ENCODE measurements at regions not wholly inside any gene's neighbourhood (a gene's known extent, or its start where the extent isn't known, plus 50 kb on each side); places are given as distances from the start of the nearest gene placed in this dataset.

DNA sequence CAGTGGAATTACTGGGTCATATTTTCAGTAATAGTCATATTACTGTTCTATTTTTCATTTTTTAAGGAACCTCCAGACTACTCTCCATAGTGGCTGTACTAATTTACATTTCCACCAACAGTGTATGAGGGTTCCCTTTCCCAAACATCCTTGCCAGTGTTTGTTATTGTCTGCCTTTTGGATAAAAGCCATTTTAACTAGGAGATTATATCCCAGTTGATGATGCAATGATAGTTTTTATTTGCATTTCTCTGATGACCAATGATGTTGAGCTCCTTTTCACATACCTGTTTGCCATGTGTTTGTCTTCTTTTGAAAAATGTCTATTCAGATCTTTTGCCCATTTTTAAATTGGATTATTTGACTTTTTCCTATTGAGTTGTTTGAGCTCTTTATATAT is 410.8 kb downstream of the TTLL7 start (continued):
- TF ChIP-seq, protein P1, sequence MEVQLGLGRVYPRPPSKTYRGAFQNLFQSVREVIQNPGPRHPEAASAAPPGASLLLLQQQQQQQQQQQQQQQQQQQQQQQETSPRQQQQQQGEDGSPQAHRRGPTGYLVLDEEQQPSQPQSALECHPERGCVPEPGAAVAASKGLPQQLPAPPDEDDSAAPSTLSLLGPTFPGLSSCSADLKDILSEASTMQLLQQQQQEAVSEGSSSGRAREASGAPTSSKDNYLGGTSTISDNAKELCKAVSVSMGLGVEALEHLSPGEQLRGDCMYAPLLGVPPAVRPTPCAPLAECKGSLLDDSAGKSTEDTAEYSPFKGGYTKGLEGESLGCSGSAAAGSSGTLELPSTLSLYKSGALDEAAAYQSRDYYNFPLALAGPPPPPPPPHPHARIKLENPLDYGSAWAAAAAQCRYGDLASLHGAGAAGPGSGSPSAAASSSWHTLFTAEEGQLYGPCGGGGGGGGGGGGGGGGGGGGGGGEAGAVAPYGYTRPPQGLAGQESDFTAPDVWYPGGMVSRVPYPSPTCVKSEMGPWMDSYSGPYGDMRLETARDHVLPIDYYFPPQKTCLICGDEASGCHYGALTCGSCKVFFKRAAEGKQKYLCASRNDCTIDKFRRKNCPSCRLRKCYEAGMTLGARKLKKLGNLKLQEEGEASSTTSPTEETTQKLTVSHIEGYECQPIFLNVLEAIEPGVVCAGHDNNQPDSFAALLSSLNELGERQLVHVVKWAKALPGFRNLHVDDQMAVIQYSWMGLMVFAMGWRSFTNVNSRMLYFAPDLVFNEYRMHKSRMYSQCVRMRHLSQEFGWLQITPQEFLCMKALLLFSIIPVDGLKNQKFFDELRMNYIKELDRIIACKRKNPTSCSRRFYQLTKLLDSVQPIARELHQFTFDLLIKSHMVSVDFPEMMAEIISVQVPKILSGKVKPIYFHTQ (CRISPR knock-in tag; IDR thresholded peaks at IDR 0.05): no peak
- TF ChIP-seq, protein P2, sequence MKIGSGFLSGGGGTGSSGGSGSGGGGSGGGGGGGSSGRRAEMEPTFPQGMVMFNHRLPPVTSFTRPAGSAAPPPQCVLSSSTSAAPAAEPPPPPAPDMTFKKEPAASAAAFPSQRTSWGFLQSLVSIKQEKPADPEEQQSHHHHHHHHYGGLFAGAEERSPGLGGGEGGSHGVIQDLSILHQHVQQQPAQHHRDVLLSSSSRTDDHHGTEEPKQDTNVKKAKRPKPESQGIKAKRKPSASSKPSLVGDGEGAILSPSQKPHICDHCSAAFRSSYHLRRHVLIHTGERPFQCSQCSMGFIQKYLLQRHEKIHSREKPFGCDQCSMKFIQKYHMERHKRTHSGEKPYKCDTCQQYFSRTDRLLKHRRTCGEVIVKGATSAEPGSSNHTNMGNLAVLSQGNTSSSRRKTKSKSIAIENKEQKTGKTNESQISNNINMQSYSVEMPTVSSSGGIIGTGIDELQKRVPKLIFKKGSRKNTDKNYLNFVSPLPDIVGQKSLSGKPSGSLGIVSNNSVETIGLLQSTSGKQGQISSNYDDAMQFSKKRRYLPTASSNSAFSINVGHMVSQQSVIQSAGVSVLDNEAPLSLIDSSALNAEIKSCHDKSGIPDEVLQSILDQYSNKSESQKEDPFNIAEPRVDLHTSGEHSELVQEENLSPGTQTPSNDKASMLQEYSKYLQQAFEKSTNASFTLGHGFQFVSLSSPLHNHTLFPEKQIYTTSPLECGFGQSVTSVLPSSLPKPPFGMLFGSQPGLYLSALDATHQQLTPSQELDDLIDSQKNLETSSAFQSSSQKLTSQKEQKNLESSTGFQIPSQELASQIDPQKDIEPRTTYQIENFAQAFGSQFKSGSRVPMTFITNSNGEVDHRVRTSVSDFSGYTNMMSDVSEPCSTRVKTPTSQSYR (CRISPR knock-in tag; IDR thresholded peaks at IDR 0.05): no peak
- no peak for TF ChIP-seq IRF1 (CRISPR knock-in tag; IDR thresholded peaks at IDR 0.05)
- TF ChIP-seq, protein P3, sequence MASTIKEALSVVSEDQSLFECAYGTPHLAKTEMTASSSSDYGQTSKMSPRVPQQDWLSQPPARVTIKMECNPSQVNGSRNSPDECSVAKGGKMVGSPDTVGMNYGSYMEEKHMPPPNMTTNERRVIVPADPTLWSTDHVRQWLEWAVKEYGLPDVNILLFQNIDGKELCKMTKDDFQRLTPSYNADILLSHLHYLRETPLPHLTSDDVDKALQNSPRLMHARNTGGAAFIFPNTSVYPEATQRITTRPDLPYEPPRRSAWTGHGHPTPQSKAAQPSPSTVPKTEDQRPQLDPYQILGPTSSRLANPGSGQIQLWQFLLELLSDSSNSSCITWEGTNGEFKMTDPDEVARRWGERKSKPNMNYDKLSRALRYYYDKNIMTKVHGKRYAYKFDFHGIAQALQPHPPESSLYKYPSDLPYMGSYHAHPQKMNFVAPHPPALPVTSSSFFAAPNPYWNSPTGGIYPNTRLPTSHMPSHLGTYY (CRISPR knock-in tag; IDR thresholded peaks at IDR 0.05): no peak
- TF ChIP-seq, protein P4, sequence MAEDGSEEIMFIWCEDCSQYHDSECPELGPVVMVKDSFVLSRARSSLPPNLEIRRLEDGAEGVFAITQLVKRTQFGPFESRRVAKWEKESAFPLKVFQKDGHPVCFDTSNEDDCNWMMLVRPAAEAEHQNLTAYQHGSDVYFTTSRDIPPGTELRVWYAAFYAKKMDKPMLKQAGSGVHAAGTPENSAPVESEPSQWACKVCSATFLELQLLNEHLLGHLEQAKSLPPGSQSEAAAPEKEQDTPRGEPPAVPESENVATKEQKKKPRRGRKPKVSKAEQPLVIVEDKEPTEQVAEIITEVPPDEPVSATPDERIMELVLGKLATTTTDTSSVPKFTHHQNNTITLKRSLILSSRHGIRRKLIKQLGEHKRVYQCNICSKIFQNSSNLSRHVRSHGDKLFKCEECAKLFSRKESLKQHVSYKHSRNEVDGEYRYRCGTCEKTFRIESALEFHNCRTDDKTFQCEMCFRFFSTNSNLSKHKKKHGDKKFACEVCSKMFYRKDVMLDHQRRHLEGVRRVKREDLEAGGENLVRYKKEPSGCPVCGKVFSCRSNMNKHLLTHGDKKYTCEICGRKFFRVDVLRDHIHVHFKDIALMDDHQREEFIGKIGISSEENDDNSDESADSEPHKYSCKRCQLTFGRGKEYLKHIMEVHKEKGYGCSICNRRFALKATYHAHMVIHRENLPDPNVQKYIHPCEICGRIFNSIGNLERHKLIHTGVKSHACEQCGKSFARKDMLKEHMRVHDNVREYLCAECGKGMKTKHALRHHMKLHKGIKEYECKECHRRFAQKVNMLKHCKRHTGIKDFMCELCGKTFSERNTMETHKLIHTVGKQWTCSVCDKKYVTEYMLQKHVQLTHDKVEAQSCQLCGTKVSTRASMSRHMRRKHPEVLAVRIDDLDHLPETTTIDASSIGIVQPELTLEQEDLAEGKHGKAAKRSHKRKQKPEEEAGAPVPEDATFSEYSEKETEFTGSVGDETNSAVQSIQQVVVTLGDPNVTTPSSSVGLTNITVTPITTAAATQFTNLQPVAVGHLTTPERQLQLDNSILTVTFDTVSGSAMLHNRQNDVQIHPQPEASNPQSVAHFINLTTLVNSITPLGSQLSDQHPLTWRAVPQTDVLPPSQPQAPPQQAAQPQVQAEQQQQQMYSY (CRISPR knock-in tag; IDR thresholded peaks at IDR 0.05): no peak

DNA sequence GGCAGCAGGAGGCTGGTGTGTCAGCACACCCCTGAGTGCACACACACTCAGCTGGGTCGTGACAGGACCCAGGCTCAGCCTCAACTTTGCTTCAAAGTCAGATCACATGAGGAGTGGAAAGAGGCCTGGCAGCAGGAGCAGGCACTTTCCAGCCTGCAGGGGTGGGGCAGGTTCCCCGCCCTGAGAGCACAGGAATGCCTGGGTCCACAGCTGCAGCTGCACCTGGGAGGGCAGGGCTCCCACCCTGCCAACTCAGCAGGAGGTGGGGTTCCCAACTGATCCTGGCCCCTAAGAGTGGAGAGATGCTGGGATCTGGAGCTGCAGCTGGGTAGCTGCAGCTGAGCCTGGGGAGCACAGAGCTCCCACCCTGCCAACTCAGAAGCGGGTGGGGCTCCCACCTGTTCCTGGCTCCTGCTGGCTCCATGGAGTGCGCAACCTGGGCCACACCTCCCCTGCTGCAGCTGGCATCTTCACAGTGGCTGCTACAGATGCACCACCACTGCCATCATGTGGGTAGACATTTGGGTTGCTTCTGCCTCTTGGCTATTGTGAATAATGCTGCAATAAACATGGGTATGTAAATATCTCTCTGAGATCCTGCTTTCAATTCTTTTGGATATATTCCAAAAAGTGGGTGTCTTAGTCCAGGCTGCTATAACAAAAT is 415.4 kb downstream of the TTLL7 start:
- Mint-ChIP-seq H3K9me3 (peaks cover 38% of the 10 kb centered on the region), H3K27ac (no peak overlapping the region), H3K4me3 (no peak overlapping the region), H3K4me1 (no peaks in the 10 kb centered on the region), H3K27me3 (ENCODE audit: low read depth) (no peaks in the 10 kb centered on the region), H3K36me3 (peaks cover 13% of the 10 kb centered on the region)
- ChIA-PET POLR2A (no interaction called here), CTCF (no interaction called here)
- peak; percentile 20 for DNase-seq (ENCODE audit: low spot score)
- no peak for TF ChIP-seq TEAD1 (CRISPR knock-in tag; IDR thresholded peaks at IDR 0.05)
- TF ChIP-seq ZNF423 (CRISPR knock-in tag; IDR thresholded peaks at IDR 0.05): 0 out of 2 replicates have a peak, but pooled peaks have one; percentile 17
- TF ChIP-seq TCF7 (CRISPR knock-in tag; IDR thresholded peaks at IDR 0.05; ENCODE audit: low read depth): no peak
- TF ChIP-seq ZNF396 (CRISPR knock-in tag; IDR thresholded peaks at IDR 0.05; ENCODE audit: borderline replicate concordance): no peak
- peak; percentile 72 for ATAC-seq

- peaks cover 13% of the 10 kb centered on the region for H3K36me3 Mint-ChIP-seq
- ChIA-PET POLR2A (no interaction called here), CTCF (no interaction called here)
- TF ChIP-seq GABPB1 (CRISPR knock-in tag; IDR thresholded peaks at IDR 0.05) (no peak), MYBL2 (CRISPR knock-in tag; IDR thresholded peaks at IDR 0.05) (no peak), HMGXB4 (CRISPR knock-in tag; IDR thresholded peaks at IDR 0.05) (no peak), IRF1 (CRISPR knock-in tag; IDR thresholded peaks at IDR 0.05) (no peak), ZNF416 (CRISPR knock-in tag; IDR thresholded peaks at IDR 0.05) (no peak), ETV6 (CRISPR knock-in tag; IDR thresholded peaks at IDR 0.05) (no peak), NR3C1 (CRISPR knock-in tag; conservative IDR thresholded peaks at IDR 0.05; ENCODE audit: low read depth) (no peak)
- TF ChIP-seq, protein P5, sequence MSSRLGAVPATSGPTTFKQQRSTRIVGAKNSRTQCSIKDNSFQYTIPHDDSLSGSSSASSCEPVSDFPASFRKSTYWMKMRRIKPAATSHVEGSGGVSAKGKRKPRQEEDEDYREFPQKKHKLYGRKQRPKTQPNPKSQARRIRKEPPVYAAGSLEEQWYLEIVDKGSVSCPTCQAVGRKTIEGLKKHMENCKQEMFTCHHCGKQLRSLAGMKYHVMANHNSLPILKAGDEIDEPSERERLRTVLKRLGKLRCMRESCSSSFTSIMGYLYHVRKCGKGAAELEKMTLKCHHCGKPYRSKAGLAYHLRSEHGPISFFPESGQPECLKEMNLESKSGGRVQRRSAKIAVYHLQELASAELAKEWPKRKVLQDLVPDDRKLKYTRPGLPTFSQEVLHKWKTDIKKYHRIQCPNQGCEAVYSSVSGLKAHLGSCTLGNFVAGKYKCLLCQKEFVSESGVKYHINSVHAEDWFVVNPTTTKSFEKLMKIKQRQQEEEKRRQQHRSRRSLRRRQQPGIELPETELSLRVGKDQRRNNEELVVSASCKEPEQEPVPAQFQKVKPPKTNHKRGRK (CRISPR knock-in tag; IDR thresholded peaks at IDR 0.05; ENCODE audit: borderline replicate concordance): no peak
- peaks cover 29% of the 10 kb centered on the region for H3K9me3 Mint-ChIP-seq
- DNase-seq (ENCODE audit: low spot score) (no peak), ATAC-seq (no peak)
- H3K4me1 Mint-ChIP-seq: no peaks in the 10 kb centered on the region
- no peak overlapping the region for H3K4me3 Mint-ChIP-seq
- H3K27ac Mint-ChIP-seq: no peak overlapping the region
- H3K27me3 Mint-ChIP-seq (ENCODE audit: low read depth): no peaks in the 10 kb centered on the region
Measured at GRCh38 chr1:83581747-83582146, 417.2 kb downstream of the TTLL7 start.
